ENCODE measurements at regions not wholly inside any gene's neighbourhood (a gene's known extent, or its start where the extent isn't known, plus 50 kb on each side); places are given as distances from the start of the nearest gene placed in this dataset.
"Not testable (repeated sequence)": the region's sequence is repeated elsewhere in the genome, so short reads cannot be mapped to it uniquely, and the experiment has no call there.

DNA sequence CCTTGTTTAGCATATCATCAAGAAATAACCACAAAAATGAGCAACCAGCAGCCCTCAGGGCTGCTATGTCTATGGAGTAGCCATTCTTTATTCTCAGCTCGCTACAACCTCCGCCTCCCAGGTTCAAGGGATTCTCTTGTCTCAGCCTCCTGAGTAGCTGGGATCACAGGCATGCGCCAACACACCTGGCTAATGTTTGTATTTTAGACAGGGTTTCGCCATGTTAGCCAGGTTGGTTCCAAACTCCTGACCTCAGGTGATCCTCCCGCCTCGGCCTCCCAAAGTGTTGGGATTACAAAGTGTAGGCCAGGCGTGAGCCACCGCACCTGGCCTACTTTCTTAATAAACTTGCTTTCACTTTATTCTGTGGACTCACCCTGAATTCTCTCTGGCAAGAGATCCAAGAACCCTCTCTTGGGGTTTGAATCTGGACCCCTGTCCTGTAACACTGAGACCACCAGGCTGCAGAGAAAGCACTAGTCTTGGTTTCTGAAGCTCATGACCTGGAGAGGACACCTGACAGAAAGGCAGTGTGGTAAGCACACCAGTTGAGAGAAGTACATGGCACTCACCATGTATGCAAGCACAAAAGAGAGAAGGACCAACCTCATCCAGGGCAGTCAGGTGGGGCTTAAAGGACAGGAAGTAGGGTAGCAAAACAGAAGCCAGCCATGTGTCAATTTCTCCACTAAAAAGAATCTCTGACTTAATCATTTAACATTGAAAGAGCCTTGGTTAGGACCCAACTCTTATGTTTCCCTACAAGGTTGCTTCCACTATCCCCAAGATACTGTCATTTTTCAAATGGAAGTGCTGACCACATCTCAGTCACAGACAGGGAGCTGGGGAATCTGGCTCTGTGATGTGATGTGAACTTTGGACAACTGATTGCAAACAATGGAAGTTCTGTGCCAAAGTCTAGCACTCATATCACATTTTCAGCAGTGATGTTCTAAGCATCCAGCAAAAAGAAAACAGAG is 97.4 kb upstream of the DST start:
- DNase-seq: no peak

DNA sequence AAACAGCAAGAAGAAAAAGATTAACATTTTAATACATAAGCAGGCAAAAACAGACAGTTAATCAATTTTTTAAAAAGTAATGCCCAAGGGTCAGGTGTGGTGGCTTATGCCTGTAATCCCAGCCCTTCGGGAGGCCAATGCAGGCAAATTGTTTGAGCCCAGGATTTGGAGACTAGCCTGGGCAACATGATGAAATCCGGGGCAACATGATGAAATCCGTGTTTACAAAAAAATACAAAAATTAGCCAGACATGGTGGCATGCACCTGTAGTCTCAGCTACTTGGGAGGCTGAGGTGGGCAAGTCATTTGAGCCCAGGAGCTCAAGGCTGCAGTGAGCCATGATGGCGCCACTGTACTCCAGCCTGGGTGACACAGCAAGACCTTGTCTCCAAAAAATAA is 94.1 kb upstream of the DST start:
- no peak for DNase-seq

DNA sequence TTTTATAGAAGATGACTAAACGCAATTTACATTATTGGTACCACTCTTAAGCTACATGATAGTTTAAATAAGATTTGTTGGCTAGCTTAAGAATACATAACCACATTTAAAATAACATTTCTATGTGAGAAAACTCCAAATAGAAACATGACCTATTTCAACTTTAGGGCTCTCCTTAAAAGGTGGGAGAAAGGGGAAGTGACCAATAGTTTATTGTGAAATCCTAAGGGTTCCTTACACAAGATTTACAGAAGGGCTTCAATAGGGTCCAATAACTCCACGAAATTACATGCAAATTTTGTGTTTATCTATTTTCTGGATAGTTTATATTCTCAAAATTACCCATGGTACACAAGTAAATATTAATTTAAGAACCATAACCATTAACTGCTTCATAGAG is 91.6 kb upstream of the DST start:
- no peak for DNase-seq

DNA sequence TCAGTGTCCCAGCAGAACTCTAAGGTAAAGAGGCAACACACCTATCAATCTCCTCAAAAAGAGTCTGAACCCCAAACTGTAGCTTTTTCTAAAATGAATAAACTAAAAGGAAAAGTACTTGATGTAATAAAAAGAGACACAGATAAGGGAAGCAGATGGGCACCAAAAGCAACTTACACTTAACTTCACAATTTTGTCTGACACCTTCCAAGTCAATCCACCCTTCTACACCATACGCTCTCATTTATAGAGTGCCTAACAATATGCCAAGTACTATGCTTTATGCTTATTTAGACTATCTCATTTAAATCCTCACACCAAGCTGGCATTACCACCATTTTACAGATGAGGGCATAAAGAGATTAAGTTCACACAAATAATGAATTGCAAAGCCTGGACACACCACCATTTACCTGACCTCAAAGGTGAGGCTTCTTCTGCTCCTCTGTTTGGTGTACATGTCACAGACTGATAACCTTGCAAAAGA is 90.6 kb upstream of the DST start:
- no peak for DNase-seq

DNA sequence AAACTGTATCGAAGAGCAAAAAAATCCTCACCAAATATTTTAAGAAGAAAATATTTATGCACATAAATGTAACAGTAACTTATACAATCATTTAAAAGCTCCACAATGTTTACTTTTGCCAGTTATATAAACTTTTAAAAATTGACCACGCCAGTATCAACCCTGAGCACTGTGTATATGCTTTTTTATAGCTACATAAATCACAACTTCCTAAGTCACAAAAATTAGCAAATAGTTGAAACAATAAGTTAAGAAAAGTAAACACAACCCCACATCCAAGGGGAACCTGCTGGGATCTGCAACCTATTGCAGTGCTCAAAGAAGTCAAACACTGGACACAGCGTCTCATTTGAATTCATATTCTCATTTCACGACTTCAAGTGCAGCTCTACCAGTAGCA is 89.8 kb upstream of the DST start:
- DNase-seq: no peak

DNA sequence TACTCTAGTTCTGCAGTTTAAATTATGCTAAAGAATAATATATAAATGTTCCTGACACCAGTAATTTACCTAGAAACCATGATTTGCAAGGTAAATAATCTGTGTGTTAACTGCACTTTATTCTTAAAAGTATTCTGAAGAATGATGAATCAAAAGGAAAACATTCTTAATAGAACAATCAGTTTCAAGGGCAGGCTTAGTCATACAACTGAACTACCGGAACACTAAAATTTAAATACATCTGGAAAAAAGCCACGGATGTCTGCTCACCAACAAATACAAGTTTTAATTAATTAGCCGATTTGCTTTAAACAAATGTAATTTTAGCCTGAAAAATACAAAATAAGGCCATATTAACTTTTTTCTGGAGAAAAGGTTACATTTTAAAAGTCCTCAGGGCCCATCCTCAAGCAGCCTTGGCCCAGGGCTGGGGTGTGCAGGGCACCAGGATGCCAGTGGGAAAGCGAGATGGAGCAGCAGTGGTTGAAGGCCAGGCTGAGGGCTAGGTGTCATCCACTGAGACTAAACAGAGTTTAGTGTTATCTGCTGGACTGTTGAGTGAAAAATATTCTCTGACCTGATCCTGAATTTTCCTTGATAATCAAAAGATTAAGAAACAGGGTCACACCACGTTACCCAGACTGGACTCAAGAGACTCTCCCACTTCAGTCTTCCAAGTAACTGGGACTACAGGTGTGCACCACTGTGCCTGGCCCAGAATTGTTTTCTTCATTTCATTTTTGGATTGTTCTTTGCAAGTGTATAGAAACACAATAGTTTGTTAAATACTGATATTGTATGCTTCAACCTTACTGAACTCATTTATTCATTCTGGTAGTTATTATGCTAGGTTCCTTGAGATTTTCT is 88.2 kb upstream of the DST start:
- no peak for DNase-seq

DNA sequence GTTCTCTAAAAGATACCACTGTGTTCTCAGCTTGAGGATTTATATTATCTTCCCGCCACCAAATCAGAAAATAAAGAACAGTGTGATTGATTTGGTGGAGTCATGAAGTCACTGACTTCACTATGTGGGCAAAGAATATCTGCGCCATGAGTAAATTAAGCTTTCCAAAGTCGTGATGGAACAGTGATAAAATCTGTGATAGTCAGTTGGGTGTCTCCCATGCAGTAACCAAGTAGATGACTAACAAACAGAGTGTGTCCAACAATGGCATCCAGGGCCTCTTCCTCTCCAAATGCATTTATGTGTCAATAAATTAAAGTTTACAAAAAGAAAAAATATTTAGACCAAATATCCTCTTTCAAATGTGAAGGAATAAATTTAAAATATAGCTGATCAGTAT is 87.0 kb upstream of the DST start:
- no peak for DNase-seq

DNA sequence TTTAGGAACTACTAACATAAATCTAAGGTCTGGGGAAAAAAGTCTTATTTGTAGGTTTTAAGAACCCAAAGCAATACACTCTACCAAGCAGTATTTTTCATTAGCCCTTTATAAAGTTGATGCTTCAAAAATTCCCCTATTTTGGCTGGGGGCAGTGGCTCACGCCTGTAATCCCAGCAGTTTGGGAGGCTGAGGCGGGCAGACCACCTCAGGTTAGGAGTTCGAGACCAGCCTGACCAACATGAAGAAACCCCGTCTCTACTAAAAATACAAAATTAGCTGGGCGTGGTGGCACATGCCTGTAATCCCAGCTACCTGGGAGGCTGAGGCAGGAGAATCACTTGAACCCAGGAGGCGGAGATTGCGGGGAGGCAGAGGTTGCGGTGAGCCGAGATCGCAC is 86.5 kb upstream of the DST start:
- DNase-seq: not testable (repeated sequence)

DNA sequence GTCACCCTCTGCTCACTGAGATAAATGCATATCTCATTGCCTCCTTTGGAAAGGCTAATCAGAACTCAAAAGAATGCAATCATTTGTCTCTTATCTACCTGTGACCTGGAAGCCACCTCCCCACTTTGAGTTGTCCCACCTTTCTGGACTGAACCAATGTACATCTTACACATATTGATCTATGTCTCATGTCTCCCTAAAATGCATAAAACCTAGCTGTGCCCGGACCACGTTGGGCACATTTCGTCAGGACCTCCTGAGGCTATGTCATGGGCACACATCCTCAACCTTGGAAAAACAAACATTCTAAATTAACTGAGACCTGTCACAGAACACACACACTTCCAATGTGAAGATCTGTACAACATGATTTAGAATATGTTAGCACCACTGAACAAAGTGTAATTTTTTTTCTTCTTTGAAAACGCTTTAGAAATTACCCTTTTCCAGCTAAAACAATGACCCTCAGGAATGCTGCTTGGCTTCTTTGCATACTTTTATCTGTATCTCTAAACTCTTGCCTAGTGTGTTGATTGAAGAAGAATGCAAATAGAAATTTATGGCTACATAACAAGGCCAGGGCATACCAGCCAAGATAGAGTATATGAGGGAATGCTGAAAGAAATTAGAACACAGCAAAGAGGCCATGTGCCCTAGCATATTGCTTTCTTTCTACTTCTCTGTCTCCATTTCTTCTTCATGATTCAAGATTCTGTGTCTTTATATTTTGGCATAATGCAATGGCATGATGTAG is 84.6 kb upstream of the DST start:
- no peak for DNase-seq

DNA sequence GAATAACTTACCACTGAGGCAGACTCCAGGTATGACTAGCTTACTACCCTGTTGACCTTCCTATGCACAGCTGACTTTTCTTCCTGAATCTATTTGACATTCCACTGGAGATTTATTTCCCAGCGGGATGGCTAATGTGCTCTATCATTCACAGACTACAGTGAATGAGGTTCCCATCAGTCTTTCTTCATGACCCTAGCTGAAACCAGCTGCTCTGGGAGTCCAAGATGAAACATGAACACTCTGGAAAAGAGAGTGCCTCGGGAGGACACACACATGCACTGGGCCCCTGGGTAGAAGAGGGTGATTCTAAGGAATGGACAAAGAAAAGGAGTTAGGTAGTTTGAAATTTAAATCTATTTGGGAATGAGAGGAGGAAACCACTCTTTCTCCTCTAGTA is 82.6 kb upstream of the DST start:
- DNase-seq: no peak

DNA sequence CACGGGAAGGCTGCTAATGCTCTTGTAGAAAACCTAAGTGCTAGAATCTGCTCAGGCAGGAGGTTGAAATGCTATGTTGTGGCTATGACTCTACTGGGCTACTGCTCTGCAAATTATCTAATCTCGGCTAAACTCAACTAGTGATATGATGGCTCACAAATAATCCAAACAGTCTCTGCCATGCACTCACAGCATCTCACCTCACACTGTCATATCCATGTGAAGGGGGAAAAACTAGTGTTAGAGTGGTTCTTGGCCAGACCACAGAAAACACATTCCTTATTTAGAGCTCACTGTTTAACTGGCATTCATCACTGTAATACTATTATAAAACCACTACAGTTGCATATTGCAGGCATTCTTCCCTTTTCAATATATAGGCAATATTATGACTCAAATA is 81.8 kb upstream of the DST start:
- DNase-seq: no peak

DNA sequence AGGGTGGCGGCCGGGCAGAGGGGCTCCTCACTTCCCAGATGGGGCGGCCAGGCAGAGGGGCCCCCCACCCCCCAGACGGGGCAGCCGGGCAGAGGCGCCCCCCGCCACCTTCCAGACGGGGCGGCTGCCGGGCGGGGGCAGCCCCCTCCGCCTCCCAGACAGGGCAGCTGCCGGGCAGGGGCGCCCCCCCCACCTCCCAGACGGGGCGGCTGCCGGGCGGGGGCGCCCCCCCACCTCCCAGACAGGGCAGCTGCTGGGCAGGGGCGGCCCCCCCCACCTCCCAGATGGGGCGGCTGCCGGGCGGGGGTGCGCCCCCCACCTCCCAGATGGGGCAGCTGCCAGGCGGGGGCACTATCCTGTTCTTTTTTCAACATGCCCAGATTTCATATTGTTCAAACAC is 78.2 kb upstream of the DST start:
- DNase-seq: no peak

DNA sequence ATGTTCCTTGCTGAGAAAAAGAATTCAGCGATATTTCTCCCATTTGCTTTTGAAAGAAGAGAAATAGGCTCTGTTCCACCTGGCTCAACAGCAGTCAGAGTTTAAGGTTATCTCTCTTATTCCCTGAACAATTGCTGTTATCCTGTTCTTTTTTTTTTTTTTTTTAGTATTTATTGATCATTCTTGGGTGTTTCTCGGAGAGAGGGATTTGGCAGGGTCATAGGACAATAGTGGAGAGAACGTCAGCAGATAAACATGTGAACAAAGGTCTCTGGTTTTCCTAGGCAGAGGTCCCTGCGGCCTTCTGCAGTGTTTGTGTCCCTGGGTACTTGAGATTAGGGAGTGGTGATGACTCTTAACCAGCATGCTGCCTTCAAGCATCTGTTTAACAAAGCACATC is 77.5 kb upstream of the DST start:
- DNase-seq: not testable (repeated sequence)

DNA sequence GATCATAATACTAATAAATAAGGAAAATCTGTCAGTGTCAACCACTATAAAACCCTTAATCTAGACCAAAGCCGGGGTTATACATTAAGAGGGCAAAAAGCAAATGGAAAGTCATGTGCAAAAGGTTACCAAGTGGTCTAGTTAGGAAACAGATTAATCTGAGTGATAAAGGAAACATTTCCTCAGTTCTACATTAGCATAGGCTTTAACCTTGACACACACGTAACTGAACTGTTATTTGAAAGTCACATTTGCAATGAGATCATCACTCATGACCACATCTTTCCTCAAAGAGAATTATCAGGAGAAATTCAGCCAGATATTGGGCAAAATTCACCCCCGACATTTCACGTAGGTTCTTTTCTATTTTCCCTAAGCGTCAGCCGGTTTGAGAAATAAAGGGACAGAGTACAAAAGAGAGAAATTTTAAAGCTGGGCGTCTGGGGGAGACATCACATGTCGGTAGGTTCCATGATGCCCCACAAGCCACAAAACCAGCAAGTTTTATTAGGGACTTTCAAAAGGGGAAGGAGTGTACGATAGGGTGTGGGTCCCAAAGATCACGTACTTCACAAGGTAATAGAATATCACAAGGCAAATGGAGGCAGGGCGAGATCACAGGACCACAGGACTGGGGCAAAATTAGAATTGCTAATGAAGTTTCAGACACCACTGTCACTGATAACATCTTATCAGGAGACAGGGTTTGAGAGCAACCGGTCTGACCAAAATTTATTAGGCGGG is 76.8 kb upstream of the DST start:
- not testable (repeated sequence) for DNase-seq

DNA sequence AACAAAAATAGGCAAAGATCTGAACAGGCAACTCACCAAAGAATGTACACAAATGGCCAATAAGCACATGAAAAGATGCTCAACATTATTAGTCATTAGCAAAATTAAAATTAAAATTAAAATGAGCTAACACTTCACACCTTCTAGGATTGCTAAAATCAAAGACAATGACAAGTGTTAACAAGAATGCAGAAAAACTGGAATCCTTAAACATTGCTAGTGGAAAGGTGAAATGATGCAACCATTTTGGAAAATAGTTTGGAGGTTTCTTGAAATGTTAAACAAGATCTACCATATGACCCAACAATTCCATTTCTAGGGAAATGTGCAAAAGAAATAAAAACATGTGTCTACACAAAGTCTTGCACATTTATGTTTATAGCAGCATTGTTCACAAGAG is 75.5 kb upstream of the DST start:
- no peak for DNase-seq

DNA sequence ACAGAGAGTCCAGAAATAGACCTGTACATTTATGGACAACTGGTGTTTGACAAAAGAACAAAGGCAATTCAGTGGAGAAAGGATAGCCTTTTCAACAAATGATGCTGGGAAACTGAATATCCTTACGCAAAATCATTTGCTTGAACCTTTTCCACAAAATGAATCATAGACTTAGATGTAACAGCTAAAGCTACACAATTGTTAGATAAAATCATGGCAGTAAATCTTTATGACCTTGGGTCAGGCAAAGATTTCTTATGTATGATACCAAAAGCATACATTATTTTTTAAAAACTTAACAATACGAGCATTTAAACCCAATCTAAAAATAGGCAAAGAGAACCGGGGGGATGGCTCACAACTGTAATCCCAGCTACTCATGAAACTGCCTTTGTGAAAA is 73.5 kb upstream of the DST start:
- DNase-seq: no peak

DNA sequence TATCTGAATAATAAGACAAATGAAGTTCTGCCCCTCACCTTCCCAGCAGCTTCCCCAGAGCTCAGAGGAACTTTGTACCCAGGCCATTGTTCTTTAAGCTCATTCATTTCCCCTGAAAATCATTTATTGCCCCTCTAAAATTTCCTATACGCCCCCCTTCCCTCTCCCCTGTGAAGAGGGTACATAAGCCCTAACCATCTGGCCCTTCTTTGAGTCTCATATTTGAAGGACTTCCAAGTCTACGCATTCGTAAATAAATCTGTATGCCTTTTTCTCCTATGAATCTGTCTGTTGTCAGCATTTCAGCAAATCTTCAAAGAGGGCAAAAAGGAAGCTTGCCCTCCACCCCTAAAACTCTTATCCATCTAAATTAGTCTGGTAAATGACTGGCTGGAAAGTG is 73.1 kb upstream of the DST start:
- DNase-seq: no peak

DNA sequence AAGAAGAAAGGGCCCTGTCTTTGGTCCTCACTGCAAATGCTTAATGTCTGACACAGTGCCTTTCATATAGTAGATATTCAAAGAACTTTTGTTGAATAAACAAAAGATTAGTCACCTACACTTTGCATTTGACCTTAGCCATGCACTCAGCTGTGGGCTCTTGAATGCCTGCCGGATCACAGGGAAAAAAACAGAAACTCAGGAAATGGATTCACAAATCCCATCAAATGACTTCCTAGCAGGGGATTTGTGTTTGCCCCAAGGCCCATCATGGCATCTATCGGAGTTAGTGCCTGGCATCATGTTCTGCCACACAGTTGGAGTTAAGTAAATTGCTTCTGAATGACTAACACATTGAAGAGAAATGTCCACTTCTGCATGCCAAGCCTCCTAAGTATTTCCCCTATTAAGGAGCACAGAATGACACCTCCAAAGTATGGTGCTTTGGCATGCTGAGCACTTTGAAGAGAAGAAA is 72.3 kb upstream of the DST start:
- no peak for DNase-seq

DNA sequence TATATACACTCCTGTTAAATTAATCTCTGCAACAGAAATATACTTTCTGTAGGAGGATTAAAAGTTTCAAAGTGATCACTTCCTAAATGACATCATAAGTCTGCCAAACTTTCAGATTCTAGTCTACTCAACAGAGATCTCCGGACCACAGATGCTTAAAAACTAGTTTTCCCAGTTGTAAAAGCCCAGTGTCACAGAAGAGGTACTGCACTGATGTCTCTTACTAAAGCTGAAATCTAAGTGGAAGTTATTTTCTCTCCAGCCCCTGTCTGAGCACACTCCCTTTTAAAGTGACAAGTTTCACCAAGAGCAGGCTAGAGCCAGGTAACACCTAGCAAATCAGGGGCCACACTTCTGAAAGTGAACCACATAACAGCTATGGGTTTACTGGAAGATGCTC is 71.6 kb upstream of the DST start:
- DNase-seq: no peak

DNA sequence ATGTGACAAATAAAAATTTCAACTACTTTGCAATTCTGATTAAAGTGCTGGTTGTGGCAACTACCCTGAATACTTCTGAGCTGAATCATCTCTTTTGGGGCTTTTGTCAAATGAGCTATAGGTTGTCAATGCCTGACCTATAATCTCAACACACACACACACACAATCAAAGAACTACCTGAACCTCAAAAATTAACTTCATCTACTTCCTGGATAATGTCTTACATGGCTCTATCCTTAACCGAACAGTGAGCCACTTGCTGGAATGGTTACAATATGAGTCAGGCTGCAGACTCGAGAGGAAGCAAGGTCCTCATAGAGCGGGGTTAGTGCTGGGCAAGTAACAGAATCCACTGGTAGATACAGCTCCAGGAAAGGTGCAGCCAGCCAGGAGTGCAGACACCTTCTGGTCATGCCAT is 70.6 kb upstream of the DST start:
- no peak for DNase-seq

DNA sequence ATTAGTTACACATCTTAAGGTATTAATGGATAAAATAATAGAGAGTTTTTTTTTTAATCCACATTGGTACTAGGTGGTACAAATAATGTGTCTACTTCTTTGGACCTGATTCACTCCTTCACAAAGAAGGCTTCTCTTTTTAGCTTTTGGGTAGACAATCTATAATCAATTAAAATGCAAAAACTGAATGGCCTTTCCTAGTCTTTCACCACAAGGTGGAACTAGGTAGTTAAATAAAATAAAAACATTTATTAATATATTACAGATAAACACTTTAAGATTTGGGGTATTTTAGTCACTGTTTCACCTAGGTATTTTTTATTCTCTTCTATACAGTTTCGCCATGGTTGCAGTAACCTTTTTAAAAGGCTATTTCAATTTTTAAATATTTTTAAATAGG is 68.3 kb upstream of the DST start:
- no peak for DNase-seq

DNA sequence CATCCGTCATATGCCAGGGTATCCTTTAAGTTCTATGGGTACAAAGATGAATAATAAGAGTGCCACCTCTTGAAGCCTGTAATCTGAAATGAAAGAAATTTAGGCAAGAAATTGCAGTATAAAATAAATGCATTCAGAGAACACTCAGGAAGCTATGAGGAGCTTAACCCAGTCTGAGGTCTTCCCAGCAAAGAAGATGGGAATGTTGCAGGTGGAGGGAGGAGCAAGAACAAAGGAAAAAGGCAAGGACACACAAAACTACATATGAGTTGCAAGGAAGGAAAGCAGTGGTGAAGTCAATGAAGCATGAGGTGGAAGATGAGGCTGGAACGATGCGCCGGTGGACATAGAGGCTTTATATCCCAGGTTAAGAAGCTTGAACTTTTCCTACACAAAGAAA is 67.0 kb upstream of the DST start:
- no peak for DNase-seq

All from NCI-H2029 treated with DMSO at 0.1 percent for 48 hours (cell line).